ENCODE measurements at regions not wholly inside any gene's neighbourhood (a gene's known extent, or its start where the extent isn't known, plus 50 kb on each side); places are given as distances from the start of the nearest gene placed in this dataset.

DNA sequence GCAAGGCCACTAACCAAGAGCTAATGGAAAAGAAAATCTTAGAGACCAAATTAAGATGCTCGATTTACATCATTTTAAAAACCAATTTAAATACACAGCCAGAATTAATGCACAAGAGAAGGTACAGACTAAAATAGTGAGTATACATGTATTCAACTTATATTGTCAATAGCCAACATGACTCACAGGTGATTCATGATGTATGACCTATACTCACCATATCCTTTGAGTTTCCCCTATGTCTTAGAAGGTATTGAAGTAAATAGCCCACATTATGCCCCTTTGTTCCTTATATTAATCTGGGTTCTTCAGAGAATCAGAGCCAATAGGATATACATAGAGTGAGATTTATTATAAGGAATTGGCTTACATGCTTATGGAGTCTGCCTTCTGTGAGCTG lies 97.5 kb upstream of the ANO3 start:
- DNase-seq (ENCODE audit: low read depth): no peak

DNA sequence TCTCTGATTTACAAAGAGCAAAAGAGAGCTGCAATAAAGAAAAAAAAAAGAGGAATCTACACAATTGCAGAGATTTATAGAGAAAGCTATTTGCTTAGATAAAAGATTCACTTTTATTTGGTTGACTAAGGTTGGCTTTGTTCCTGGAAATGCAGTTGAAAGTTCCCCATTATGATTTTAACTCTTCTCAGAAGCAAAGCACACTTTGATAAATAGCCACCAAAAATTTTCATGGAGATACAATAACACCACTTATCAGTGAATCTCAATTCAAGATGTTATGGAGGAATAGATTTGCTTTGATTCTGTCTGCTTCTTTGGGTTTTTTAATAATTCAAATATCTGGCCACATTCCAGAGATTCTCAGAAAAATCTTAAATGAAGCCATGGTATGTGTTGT lies 88.5 kb upstream of the ANO3 start:
- no peak for DNase-seq (ENCODE audit: low read depth)

DNA sequence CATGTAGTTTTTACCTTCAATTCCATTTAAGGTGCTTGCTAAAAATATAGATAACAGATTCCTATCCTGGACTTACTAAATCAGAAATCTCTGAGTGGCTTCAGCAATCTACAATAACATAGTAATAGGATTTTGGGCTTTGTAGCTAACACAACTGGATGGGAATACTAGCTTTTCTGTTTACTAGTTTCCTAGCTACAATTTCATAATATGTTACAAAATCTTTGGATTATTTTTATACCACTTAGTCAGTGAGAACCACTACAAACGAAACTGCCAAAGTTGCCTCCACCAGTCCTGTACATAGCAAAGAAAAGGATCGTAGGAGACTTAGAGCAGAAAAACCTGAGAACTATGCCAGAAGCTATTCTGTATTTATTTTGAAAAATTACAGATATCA lies 87.7 kb upstream of the ANO3 start:
- no peak for DNase-seq (ENCODE audit: low read depth)

DNA sequence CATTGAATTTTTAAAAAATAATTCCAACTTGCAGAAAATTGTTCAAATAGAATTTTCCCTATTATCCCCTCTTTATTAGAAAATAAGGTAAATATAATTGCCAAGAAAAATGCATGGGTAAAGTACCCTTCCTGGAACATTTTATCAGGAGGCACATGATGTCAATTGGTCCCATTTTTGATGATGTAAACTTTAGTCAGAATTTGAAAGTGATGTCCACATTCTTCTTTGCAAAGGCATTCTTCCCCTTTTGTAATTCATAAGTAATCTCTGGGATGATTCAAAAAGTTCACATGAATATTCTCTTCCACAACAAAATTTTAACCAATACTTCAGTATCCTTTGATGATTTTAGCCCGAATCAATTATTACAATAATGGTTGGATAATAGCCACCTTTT lies 86.9 kb upstream of the ANO3 start:
- no peak for DNase-seq (ENCODE audit: low read depth)

DNA sequence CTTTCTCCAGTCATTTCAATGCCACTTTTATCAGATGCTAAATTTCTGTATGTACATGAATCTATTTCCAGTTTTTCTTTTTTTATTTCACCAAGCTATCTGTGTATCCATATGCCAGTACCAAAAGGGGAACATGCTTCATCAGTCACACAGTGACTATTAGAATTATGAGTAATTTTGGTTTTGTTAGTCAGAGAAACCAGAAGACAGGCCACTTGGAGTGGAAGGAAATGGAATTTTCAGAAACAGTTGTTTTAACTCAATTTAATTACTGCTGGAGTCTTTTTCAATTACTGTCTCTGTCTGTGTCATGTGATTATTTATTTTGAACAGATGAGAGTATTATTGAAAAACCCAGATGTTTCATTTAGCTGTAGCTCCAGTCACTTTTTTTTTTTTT lies 84.6 kb upstream of the ANO3 start:
- no peak for DNase-seq (ENCODE audit: low read depth)

DNA sequence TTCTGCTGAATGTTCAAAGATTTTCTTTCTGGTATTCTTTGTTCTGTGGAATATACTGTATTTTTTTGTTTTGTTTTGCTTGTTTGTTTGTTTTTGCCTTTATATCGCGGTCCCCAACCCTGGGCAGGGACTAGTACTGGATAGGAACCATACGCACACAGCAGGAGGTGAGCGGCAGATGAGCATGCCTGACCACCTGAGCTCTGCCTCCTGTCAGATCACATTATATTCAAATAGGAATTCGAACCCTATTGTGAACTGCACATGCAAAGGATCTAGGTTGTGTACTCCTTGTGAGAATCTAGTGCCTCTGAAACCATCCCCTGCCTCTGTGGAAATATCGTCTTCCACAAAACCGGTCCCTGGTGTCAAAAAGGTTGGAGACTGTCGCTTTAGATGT lies 83.3 kb upstream of the ANO3 start:
- DNase-seq (ENCODE audit: low read depth): no peak

DNA sequence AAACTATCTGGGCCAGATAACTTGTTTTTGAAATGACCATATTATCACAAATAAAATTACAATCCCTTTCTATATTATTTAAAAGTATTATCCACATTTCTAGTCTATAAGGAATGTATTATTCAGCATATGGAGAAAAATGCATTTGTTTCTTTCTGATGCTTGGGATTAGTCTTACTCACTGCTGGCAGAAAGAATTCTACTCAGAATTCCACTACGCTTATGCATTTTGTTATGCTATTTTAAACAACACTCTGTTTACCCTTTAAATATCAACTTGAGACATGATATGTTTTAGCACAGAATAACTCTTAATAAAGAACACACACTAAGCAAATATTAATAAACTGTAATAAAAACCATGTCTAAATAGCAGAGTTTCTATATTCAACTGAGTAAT lies 77.6 kb upstream of the ANO3 start:
- DNase-seq (ENCODE audit: low read depth): no peak

DNA sequence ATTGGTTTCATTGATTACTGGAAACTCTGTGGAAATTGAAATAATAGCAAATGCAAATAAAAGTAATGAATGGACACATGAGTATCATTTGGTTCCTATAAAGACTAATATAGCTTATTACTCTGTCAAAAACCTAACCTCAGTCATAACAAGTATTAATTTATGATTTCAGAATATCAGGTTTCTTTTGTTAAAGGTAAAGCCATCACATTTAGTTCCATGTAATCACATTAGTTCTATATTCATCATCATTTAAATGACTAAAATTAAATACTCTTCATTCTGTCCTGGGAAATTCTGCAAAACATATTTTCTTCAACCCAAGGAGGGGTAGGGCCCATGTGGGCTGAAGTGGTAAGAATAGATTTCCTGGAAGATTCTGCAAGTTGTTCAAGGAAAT lies 68.2 kb upstream of the ANO3 start:
- DNase-seq (ENCODE audit: low read depth): no peak

DNA sequence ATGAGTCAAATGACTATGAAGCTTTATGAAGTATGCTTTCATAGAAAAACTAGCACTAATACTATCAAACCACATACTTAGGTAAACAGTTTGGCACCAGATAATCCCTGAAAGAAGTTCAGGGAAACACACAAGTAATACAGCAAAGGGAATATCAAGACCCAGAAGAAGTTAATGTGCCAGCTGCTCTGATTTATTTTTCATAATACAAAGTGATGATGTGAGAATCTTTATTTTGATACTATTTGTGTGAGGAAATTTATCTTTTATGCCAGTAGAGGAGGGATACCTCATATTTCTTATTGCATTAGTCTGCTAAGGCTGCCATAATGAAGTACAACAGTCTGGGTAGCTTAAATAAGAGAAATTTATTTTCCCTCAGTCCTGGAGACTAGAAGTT lies 67.7 kb upstream of the ANO3 start:
- no peak for DNase-seq (ENCODE audit: low read depth)

DNA sequence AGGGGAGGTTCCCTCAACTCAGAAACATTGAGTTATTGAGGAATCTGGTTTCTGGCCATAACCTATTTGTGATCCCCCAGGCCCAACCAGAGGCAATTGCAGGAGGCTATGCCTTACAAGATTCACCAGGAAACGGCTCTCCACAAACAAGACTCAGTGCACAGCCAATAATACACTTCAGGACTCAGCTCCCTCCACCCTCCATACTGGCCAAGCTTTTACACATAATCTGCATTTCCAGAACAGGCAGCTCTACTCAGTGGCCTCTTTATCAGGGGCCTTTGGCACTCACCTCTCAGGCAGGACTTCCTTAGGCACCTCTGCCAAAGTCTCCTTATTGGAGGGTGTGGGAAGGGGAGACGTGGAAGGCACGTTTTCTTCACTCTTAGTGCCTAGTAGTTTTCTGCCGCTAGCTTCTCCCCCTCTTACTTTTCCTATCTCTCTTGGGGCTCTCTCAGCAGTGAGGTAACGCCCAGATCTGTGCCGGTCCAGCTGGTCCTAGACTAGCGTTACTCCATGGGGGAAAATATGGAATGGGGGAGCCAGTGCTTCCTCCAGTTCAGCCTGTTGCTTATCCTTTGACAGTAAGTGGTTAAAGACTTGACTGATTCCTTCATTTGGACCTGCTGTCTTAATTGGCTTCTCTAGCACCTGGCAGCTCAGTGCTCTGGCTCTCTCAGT lies 62.8 kb upstream of the ANO3 start:
- no peak for DNase-seq (ENCODE audit: low read depth)

DNA sequence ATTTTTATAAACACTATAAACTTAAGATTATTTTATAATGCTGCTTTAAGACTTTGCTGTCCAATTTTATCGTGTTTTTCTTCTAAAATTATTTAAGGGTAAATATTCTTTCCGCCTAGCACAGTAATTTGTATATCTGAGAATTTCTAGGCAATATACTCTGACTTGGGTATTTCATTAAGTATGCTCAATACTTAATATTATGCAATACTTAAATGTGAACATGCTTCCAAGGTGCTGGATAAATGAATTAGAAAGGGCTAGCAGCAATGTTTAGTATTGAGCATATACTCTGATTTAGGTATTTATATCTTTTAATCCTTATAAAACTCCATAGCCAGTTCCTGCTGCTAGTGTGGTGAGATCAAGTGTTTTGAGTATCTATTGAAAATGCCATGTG lies 60.3 kb upstream of the ANO3 start:
- no peak for DNase-seq (ENCODE audit: low read depth)

DNA sequence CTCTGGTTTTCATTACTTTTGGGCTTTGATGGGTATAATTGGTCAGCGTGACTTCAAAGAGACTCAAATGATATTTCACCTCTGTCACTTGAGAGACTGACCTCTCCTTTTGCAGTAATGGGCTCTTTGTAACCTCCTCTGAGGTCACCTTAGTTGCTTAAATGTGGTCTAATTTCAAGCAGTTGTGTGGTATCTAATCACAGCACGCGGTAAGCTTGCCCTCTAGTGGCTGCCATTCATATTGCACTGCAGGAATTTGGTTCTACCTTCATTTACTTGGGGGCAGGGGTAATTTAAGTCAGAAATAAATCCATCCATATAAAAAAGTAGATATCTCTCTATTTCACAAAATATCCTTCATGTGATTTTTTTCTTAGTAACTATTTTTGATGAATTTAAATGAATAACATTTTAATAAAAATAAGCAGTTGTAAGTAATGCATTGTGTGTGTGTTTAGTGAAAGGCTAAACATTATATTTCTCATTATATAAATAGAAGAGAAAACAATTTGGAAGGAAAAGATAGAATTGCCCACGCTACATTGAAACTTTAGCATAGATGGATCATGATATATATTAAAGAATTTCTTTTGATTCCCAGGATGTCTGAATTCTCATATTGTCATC lies 55.0 kb upstream of the ANO3 start:
- peak; percentile 39 for DNase-seq (ENCODE audit: low read depth)

DNA sequence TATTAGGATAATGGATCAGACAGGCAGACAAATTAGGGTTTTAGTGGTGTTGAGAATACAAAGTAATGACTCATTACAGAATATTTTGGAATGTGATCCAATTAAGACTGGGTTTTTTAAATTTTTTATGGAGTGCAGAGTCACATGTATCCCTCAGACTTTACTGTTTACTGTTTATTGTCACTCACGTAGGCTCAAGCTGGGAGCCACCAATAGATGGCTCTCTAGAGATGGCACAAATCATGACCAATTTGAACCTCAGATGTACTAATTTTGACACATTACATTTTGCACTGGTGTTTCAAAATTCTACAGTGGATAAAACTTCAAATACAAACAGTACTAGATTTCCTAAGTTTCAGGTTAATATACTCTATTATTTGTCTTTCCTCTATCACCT lies 53.6 kb upstream of the ANO3 start:
- DNase-seq (ENCODE audit: low read depth): no peak

Measured in M059J (cell line).